Smooth muscle cell (in vitro differentiated cells): ENCODE measurements at regions not wholly inside any gene's neighbourhood (a gene's known extent, or its start where the extent isn't known, plus 50 kb on each side); places are given as distances from the start of the nearest gene placed in this dataset.

Source experiments
- DNase-seq: peaks from one replicate; lab custom pipeline; 2025; ENCODE audit not compliant: unreplicated experiment; lab: John Stamatoyannopoulos, UW
- H2AFZ ChIP-seq: fragments of 200-600 bp; sonication (generic); 2 replicates; pipeline ENCODE4 v1.6.0; 2016; ENCODE audit warnings: antibody characterized with exemption, low read depth, mild to moderate bottlenecking
- H3F3A ChIP-seq: fragments of 200-600 bp; sonication (generic); 2 replicates; pipeline ENCODE4 v1.6.0; 2017; ENCODE audit warnings: antibody characterized with exemption, low read depth
- H3K27ac ChIP-seq: fragments of 200-600 bp; sonication (generic); 2 replicates; pipeline ENCODE4 v1.5.1; 2016; ENCODE audit warnings: low read depth, mild to moderate bottlenecking
- H3K27me3 ChIP-seq: fragments of 200-600 bp; sonication (generic); 2 replicates; pipeline ENCODE4 v1.6.1; 2016; ENCODE audit warnings: low read depth, mild to moderate bottlenecking
- H3K36me3 ChIP-seq: fragments of 200-600 bp; sonication (generic); 2 replicates; pipeline ENCODE4 v1.5.1; 2016; ENCODE audit warnings: low read depth
- H3K4me1 ChIP-seq: fragments of 200-600 bp; sonication (generic); 2 replicates; pipeline ENCODE4 v1.5.1; 2016; ENCODE audit warnings: low read depth
- H3K4me2 ChIP-seq: fragments of 200-600 bp; sonication (generic); 2 replicates; pipeline ENCODE4 v1.6.0; 2016; ENCODE audit warnings: mild to moderate bottlenecking
- H3K4me3 ChIP-seq: fragments of 200-600 bp; sonication (generic); 2 replicates; pipeline ENCODE4 v1.5.1; 2016; ENCODE audit warnings: mild to moderate bottlenecking
- H3K79me2 ChIP-seq: fragments of 200-600 bp; sonication (generic); 2 replicates; pipeline ENCODE4 v1.6.0; 2016; ENCODE audit warnings: low read depth, mild to moderate bottlenecking
- H3K9ac ChIP-seq: fragments of 200-600 bp; sonication (generic); 2 replicates; pipeline ENCODE4 v1.6.0; 2016; ENCODE audit warnings: low read depth
- H3K9me3 ChIP-seq: fragments of 200-600 bp; sonication (generic); replicated peaks from 2 replicates; pipeline ENCODE4 v1.5.1; 2016; ENCODE audit warnings: low read depth
- H4K20me1 ChIP-seq: fragments of 200-600 bp; sonication (generic); 2 replicates; pipeline ENCODE4 v1.6.0; 2016; ENCODE audit warnings: low read depth
- CTCF ChIP-seq: fragments of 200-600 bp; sonication (generic); IDR thresholded peaks from 2 replicates; pipeline ENCODE4 v1.5.1; 2017; ENCODE audit warnings: borderline replicate concordance, mild to moderate bottlenecking, antibody characterized with exemption; ENCODE audit not compliant: insufficient read depth, poor library complexity, severe bottlenecking
- WGBS: methylation state at CpG from one replicate; pipeline ENCODE4 v1.1.7; 2016; ENCODE audit warnings: low lambda C conversion rate; 5-methylcytosine and 5-hydroxymethylcytosine counted together

GRCh38 chr10:128382225-128382624 is 256.0 kb upstream of the MKI67 start:
- H3K79me2 ChIP-seq, result no peaks in the 10 kb centered on the region
- no peak overlapping the region for H3K9ac ChIP-seq
- H3K27ac ChIP-seq, result no peak overlapping the region
- no peak overlapping the region for H3K4me3 ChIP-seq
- no peak for DNase-seq
- 81% methylated on average over 3 of the region's 3 CpGs for WGBS
- H3F3A ChIP-seq, result no peaks in the 10 kb centered on the region
- TF ChIP-seq CTCF, result no peak
- H2AFZ ChIP-seq, result no peak overlapping the region
- H3K4me2 ChIP-seq, result no peak overlapping the region
- no peaks in the 10 kb centered on the region for H4K20me1 ChIP-seq
- H3K9me3 ChIP-seq, result no peaks in the 10 kb centered on the region
- no peaks in the 10 kb centered on the region for H3K27me3 ChIP-seq
- no peaks in the 10 kb centered on the region for H3K36me3 ChIP-seq
- no peaks in the 10 kb centered on the region for H3K4me1 ChIP-seq

- Histone ChIP-seq H3K27ac (no peak overlapping the region), H4K20me1 (no peaks in the 10 kb centered on the region), H3K9ac (no peak overlapping the region), H3K79me2 (no peaks in the 10 kb centered on the region), H3K27me3 (peaks cover 3% of the 10 kb centered on the region), H3F3A (no peaks in the 10 kb centered on the region), H3K4me2 (no peak overlapping the region), H3K36me3 (no peaks in the 10 kb centered on the region), H3K9me3 (no peaks in the 10 kb centered on the region), H3K4me3 (no peak overlapping the region), H2AFZ (no peak overlapping the region), H3K4me1 (no peaks in the 10 kb centered on the region)
- 94% methylated on average over 10 of the region's 10 CpGs for WGBS
- DNase-seq, result no peak
- no peak for TF ChIP-seq CTCF
Observed at GRCh38 chr10:128384831-128385230, 258.6 kb upstream of the MKI67 start.

GRCh38 chr10:128386231-128386630 is 260.0 kb upstream of the MKI67 start:
- Histone ChIP-seq H3K27me3 (peaks cover 3% of the 10 kb centered on the region), H3K9me3 (no peaks in the 10 kb centered on the region), H4K20me1 (no peaks in the 10 kb centered on the region), H3K4me2 (no peak overlapping the region), H3K9ac (no peak overlapping the region), H2AFZ (no peak overlapping the region), H3K4me3 (no peak overlapping the region), H3K27ac (no peak overlapping the region), H3K36me3 (no peaks in the 10 kb centered on the region), H3K4me1 (no peaks in the 10 kb centered on the region), H3K79me2 (no peaks in the 10 kb centered on the region), H3F3A (no peaks in the 10 kb centered on the region)
- WGBS, result 89% methylated on average over 7 of the region's 7 CpGs
- no peak for TF ChIP-seq CTCF
- DNase-seq, result no peak

- H3F3A ChIP-seq, result no peaks in the 10 kb centered on the region
- H3K27me3 ChIP-seq, result peaks cover 3% of the 10 kb centered on the region
- H3K4me1 ChIP-seq, result no peaks in the 10 kb centered on the region
- H3K4me3 ChIP-seq, result no peak overlapping the region
- H3K9me3 ChIP-seq, result no peaks in the 10 kb centered on the region
- no peak overlapping the region for H2AFZ ChIP-seq
- no peak overlapping the region for H3K27ac ChIP-seq
- no peaks in the 10 kb centered on the region for H4K20me1 ChIP-seq
- no peak overlapping the region for H3K9ac ChIP-seq
- no peak for TF ChIP-seq CTCF
- H3K79me2 ChIP-seq, result no peaks in the 10 kb centered on the region
- WGBS, result 93% methylated on average over 24 of the region's 24 CpGs
- H3K4me2 ChIP-seq, result no peak overlapping the region
- no peak for DNase-seq
- no peaks in the 10 kb centered on the region for H3K36me3 ChIP-seq
Observed at GRCh38 chr10:128386816-128387604, 260.8 kb upstream of the MKI67 start.
